ENCODE measurements at regions not wholly inside any gene's neighbourhood (a gene's known extent, or its start where the extent isn't known, plus 50 kb on each side); places are given as distances from the start of the nearest gene placed in this dataset.

DNA sequence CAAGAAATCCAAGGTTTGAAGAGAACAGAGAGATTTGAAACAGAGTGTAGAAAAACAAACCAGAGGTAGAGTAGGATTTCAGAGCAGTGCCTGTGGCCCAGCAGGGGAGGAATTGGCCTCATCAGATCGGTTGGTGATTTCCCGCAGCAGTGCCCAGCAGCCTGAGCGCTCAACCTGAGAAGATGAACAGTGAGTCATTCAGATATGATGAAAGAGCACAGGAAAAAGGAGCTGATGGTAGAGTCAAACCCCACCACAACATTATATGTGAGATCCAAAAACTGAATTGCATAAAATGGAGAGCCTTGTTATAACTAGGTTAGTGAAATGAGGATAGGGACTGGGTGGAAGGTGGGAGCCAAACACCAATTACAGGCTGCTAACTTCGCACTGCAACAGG, 248.9 kb downstream of the PIK3R1 start:
- DNase-seq (ENCODE audit: low read depth, low spot score), result no peak
- CTCF ChIA-PET, result no interaction called here
- intact Hi-C loops (cut with micrococcal nuclease), result loop anchor here (10.0 kb wide), 1 partner anchor 1220 kb away; no protein-coding TSS in a partner anchor

DNA sequence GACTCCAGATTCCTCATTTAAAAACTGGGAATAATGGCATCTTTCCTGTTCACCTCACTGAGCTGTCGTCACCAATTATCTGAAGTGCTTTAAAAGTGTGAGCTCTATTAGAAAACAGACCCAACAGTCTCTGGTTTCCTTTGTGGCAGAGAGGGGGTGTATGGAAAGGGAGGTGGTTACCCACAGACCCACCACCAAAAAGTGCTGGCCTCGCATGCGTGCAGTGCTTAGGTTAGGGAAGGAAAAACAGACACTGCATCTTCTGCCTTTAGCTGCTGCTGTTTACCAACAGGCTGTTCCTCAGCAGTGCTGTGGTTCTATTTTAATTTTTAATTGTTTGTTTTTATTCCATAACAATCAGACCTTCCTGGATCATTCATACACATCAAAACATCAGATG, 249.6 kb downstream of the PIK3R1 start:
- no peaks in the 10 kb centered on the region for H4K20me1 ChIP-seq (ENCODE audit: insufficient read depth)

More for the DNA sequence above, 248.9 kb downstream of the PIK3R1 start:
- H3K36me3 ChIP-seq (ENCODE audit: control insufficient read depth in 1 of 2, insufficient read depth in 2 of 2, low read length in 2 of 2), result no peaks in the 10 kb centered on the region
- H3K27me3 ChIP-seq (ENCODE audit: insufficient read depth, low read length), result no peaks in the 10 kb centered on the region
- no peak overlapping the region for H2AFZ ChIP-seq (ENCODE audit: low read depth, low read length, poor library complexity, severe bottlenecking)
- no peak overlapping the region for H3K27ac ChIP-seq (ENCODE audit: low read depth, low read length)
- TF ChIP-seq TCF7L2 (IDR thresholded peaks at IDR 0.05; ENCODE audit: borderline replicate concordance, extremely low read depth, insufficient read depth, insufficient read length), result peak; percentile 42
- TF ChIP-seq JUND (IDR thresholded peaks at IDR 0.05), result peak; percentile 26; the same call in 1 of the 2 replicates
- TF ChIP-seq CEBPB (IDR thresholded peaks at IDR 0.05; ENCODE audit: low read depth), result peak; percentile 35; the same call in 1 of the 2 replicates
- TF ChIP-seq RAD21 (IDR thresholded peaks at IDR 0.05; ENCODE audit: low read depth), result no peak
- no peak for TF ChIP-seq SP1 (IDR thresholded peaks at IDR 0.05; ENCODE audit: low read depth)
- H3K9ac ChIP-seq (ENCODE audit: low read length), result no peak overlapping the region
- H4K20me1 ChIP-seq (ENCODE audit: insufficient read depth), result no peaks in the 10 kb centered on the region
- BruUV-seq (replicated peaks), result no TSS peak
- H3K9me2 ChIP-seq (ENCODE audit: insufficient read depth), result no peaks in the 10 kb centered on the region
- ChIA-PET POLR2A (no interaction called here), RAD21 (ENCODE audit: low non-redundant PET in 1 of 2, low total read pairs in 2 of 2, uncharacterized antibody in 2 of 2, unreplicated experiment in 2 of 2) (no interaction called here)
- no peak for ATAC-seq
- H3K4me2 ChIP-seq (ENCODE audit: low read length), result no peak overlapping the region
- H3K79me2 ChIP-seq (ENCODE audit: insufficient read depth, low read length), result no peaks in the 10 kb centered on the region
- H3K4me3 ChIP-seq (replicated peaks in 1 of 2; ENCODE audit: low read depth in 1 of 2, low read length in 2 of 2), result no peak overlapping the region
- no peaks in the 10 kb centered on the region for H3K9me3 ChIP-seq (ENCODE audit: control insufficient read depth in 1 of 2, insufficient read depth in 1 of 2, low read depth in 1 of 2, low read length in 2 of 2)
- H3K4me1 ChIP-seq (ENCODE audit: control insufficient read depth in 1 of 2, insufficient read depth in 2 of 2, low read length in 2 of 2), result peaks cover 0 to 6% of the 10 kb centered on the region in 2 experiments; a peak in 1 of 4 replicates

More for the DNA sequence above, 249.6 kb downstream of the PIK3R1 start:
- TF ChIP-seq CEBPB (IDR thresholded peaks at IDR 0.05; ENCODE audit: low read depth), result no peak
- TF ChIP-seq RAD21 (IDR thresholded peaks at IDR 0.05; ENCODE audit: low read depth), result no peak
- H3K79me2 ChIP-seq (ENCODE audit: insufficient read depth, low read length), result no peaks in the 10 kb centered on the region
- H3K9me3 ChIP-seq (ENCODE audit: control insufficient read depth in 1 of 2, insufficient read depth in 1 of 2, low read depth in 1 of 2, low read length in 2 of 2), result no peaks in the 10 kb centered on the region
- H3K27me3 ChIP-seq (ENCODE audit: insufficient read depth, low read length), result no peaks in the 10 kb centered on the region
- H3K9me2 ChIP-seq (ENCODE audit: insufficient read depth), result no peaks in the 10 kb centered on the region
- ATAC-seq (no peak), DNase-seq (ENCODE audit: low read depth, low spot score) (no peak)
- H3K4me2 ChIP-seq (ENCODE audit: low read length), result no peak overlapping the region
- ChIA-PET CTCF (no interaction called here), POLR2A (no interaction called here), RAD21 (ENCODE audit: low non-redundant PET in 1 of 2, low total read pairs in 2 of 2, uncharacterized antibody in 2 of 2, unreplicated experiment in 2 of 2) (interaction anchor here in 1 of 2 experiments (0.6 kb wide), 1 partner anchor 34 kb away, joined by 4 read pairs; no protein-coding TSS in a partner anchor)
- H3K4me1 ChIP-seq (ENCODE audit: control insufficient read depth in 1 of 2, insufficient read depth in 2 of 2, low read length in 2 of 2), result peaks cover 0 to 6% of the 10 kb centered on the region in 2 experiments; a peak in 1 of 4 replicates
- intact Hi-C loops (cut with micrococcal nuclease), result loop anchor here (10.0 kb wide), 1 partner anchor 1220 kb away; no protein-coding TSS in a partner anchor
- no TSS peak for BruUV-seq (replicated peaks)
- no peak overlapping the region for H3K9ac ChIP-seq (ENCODE audit: low read length)
- no peak overlapping the region for H2AFZ ChIP-seq (ENCODE audit: low read depth, low read length, poor library complexity, severe bottlenecking)
- H3K27ac ChIP-seq (ENCODE audit: low read depth, low read length), result no peak overlapping the region
- no peaks in the 10 kb centered on the region for H3K36me3 ChIP-seq (ENCODE audit: control insufficient read depth in 1 of 2, insufficient read depth in 2 of 2, low read length in 2 of 2)
- no peak overlapping the region for H3K4me3 ChIP-seq (replicated peaks in 1 of 2; ENCODE audit: low read depth in 1 of 2, low read length in 2 of 2)

Data from HCT116 (cell line).